ENCODE measurements at regions not wholly inside any gene's neighbourhood (a gene's known extent, or its start where the extent isn't known, plus 50 kb on each side); places are given as distances from the start of the nearest gene placed in this dataset.
"Not testable (repeated sequence)": the region's sequence is repeated elsewhere in the genome, so short reads cannot be mapped to it uniquely, and the experiment has no call there.

DNA sequence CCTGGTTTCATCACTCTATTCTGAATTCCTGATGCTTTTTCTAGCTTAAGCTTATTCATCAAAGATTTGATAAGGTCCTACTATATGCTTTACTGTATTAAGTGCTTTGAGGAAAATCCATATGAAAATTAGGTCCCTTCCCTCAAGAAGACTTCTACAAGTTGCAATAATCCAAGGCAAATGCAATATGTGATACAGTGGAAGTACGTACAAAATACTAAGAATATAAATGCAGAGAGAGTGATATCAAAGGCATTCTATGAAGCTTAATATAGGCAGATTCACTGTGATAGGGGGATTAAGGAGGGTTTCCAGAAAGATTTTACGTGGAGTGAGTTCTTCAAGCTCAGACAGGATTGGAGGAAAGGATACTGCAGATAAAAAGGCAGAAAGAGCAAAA lies 142.1 kb downstream of the C6orf118 start:
- DNase-seq, result no peak

DNA sequence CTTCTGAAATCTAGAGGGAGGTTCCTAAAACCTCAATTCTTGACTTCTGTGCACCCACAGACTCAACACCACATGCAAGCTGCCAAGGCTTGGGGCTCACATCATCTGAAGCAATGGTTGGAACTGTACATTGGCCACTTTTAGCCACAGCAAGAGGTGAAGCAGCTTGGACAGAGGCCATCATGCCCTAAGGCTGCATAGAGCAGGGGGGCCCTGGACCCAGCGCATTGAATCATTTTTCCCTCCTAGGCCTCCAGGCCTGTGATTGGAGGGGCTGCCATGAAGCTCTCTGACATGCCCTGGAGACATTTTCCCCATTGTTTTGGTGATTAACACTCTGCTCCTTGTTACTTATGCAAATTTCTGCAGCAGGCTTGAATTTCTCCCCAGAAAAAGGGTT lies 145.9 kb downstream of the C6orf118 start:
- no peak for DNase-seq

GRCh38 chr6:165159460-165159859 lies 149.9 kb downstream of the C6orf118 start:
- DNase-seq, result no peak

DNA sequence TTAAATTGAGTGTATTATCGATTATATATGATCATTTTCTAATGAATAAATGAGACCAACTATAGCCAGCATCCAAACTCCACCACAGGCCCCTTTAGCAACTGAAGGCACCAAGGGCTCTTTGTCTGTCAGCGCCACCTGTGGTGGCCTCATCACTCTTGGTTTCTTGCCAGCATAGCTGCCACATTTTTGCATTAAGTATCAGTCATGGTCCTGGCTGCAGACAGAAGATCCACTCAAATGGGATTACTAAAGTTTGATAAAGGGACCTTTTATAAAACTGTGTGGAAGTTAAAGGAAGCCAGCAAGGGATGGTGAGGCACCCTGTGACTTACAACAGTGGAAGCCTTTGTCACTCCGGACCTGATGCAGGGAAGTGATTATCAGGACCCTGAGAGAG lies 162.9 kb downstream of the C6orf118 start:
- DNase-seq, result no peak

GRCh38 chr6:165135889-165136288 lies 173.5 kb downstream of the C6orf118 start:
- DNase-seq, result no peak

- DNase-seq, result no peak
Measured at GRCh38 chr6:165129086-165129485, 180.3 kb downstream of the C6orf118 start.

DNA sequence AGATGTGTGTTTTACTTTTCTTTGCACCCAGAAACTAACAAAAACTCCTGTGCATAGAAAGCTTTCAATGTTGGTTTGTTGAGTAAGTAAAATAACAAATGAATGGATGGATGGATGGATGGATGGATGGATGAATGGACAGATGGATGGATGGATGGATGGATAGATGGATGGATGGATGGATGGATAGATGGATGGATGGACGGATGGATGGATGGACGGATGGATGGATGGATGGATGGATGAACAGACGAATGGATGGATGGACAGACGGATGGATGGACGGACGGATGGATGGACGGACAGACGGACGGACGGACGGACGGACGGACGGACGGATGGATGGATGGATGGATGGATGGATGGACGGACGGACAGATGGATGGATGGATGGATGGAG lies 181.7 kb downstream of the C6orf118 start:
- not testable (repeated sequence) for DNase-seq

- DNase-seq, result not testable (repeated sequence)
Measured at GRCh38 chr6:165124681-165125080, 184.7 kb downstream of the C6orf118 start.

DNA sequence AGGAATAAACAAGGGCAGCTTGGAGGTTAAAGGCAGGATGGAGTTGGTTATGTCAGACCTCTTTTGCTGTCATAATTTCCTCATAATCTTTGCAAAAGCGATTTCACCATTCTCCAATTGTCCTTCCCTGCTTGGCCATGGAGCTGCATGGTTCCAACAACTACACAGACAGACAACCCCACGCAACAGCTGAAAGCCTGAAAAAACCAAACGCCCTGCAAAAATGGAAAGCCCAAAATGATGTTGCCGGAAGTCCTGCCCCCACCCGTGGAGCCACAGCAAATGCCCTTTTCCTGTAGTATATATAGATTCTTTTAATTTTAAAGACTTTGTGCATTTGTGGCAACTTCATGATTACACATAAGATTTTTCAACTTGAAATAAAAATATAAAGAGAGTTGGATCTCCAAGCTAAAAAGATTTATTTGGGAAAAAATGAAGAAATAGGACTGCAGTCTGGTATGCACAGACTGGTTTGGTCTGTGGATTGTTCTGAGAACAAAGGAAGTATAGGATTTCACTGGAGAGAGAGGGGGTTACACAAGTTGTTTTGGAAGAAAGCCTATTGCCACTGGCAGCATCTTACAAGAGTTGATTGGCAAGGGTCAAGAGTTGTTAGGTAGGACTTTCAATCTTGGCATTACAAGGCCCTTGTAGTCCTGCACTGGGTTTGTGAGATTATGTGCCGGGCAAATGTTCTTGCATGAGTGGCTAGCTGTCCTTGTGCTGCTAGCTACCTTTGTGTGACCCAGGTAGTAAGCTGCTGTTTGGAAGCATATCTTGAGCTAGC lies 190.0 kb downstream of the C6orf118 start:
- no peak for DNase-seq

DNA sequence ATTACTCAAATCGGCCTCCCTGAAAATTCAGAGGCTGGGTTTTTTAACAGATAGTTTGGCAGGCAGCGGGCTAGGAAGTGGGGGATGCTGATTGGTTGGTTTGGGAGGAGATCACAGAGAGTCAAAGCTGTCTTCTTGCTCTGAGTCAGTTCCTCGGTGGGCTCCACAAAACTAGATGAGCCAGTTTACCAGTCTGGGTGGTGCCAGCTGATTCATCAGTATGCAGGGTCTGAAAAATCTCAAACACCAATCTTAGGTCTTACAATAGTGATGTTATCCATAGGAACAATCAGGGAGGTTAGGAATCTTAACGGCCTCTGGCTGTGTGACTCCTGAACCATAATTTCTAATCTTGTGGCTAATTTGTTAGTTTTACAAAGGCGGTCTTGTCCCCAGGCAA lies 190.7 kb downstream of the C6orf118 start:
- no peak for DNase-seq

GRCh38 chr6:165117806-165118205 lies 191.6 kb downstream of the C6orf118 start:
- no peak for DNase-seq

DNA sequence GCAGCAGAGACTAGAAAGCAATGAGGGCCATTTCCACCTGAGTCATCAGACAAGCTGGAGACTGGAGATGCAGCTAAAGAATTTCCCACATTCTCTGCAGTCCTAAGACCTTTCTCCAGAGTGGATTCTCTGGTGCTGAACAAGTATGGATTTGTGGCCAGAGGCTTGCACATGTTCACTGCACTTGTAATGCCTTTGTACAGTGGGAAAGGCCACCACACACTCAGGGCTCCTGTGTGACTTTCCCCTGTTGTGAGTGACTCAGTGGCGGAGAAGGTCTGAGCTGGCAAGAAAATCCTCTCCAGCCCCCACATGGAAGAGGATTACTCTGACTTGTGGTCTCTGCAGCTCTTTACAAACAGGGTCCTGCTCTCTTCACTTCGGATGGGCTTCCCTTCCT lies 192.3 kb downstream of the C6orf118 start:
- no peak for DNase-seq

GRCh38 chr6:165110860-165111259 lies 198.5 kb downstream of the C6orf118 start:
- DNase-seq, result no peak

DNA sequence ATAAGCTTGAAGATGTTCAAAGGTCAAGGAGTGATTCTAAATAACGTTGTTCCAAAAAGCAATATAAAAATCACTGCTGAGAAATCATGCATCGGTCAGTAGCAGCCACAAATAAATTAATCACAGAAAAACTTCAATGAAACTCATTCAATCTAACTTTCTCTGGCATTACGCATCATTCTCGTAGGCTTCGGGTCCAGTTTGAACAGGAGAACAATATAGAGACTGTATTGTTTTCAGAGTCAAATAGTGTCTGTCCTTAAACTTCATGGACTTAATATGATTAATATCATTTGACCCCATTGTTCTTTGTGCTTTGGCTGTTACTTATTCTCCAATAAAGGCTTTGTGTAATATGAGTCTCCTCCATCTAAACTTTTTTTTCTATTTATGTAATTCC lies 200.4 kb downstream of the C6orf118 start:
- no peak for DNase-seq

DNA sequence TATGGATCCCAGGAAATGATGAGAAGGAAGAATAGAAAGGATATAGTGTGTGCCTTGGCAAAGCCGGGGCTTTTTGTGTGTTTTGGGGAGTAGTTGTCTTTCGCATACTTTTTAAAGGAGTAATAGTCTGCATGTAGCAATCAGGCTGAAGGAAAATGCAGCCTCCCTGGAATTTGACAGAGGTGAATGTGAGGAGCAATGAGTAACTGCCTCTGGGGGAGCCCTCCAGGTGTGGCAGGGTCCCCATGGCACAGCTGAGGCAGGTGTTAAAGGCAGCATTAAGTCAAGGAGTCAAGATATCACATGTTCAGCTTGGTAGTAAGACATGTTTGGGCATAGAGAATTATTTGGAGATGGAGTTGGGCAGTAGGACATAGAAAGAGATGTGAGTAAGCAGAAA lies 203.1 kb downstream of the C6orf118 start:
- DNase-seq, result no peak

DNA sequence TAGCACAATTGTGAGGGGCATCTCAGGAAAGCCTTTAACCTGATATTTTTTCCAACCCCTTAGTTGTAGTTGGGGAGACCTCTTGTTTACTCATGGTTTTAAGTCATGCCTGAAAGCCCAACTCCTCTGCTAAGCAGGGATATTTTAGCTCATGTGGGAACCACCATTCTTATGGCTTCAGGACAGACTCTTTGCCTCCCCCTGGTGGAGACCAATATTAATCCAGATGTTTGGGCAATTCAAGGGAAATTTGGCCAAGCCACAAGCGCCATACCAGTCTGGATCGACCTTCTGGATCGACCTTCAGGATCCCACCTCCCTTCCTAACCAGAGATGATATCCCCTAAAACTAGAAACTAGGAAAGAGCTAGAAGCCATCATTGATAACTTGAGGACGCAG lies 211.2 kb downstream of the C6orf118 start:
- DNase-seq, result no peak

DNA sequence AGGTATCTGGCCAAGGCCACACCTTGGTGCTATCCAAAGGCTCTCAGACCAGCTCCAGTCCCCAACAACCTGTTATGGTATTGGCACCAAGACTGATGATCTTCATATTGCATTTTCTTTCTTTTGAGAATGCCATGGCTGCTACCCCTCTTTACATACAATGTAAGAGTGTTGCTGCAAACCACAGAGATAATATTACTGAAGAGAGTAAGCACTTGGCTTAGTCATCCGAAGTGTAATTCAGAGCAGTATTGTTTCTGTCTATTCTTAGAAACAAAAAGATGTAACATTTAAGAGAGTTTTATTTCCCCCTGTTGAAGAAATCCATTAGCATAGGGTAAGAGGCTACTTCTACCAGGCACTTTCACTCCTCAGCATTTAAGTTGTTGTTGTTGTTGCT lies 212.5 kb downstream of the C6orf118 start:
- DNase-seq, result no peak

- no peak for DNase-seq
Measured at GRCh38 chr6:165096209-165096608, 213.2 kb downstream of the C6orf118 start.

DNA sequence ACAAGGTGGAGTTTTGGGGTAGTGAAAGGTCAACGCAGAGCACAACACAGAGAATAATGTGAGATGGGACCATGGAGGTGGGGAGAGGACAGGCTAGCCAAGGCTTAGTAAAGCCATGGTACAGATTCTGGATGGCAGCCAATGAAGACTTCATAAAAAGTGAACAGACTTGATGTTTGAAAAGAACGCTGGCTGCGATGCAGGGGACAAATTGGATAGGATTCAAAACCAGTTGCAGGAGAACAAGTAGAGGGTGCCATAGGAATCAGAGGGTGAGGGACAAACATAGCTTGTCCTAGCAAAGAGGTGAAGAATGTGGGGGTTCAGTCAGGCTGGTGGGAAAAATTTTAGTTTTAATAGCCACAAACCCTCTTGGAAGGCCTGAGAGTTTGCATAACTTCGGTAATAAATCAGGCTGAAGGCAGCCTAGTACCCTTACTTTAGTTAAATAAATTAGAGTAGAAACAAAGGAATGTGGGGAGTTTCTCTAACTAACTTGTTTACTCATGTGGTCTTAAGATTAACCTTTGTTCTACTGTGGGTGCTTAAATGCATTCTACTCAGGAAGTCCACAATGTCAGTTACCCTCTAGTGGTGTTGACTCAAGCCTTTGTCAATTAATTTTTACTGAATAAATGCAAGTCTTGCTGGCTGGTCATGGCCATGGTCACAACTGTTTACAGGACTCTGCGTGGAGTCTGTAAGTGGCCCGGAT lies 216.4 kb downstream of the C6orf118 start:
- no peak for DNase-seq

GRCh38 chr6:165091121-165091785 lies 218.2 kb downstream of the C6orf118 start:
- DNase-seq, result no peak

- DNase-seq, result no peak
Measured at GRCh38 chr6:165090242-165090641, 219.2 kb downstream of the C6orf118 start.

DNA sequence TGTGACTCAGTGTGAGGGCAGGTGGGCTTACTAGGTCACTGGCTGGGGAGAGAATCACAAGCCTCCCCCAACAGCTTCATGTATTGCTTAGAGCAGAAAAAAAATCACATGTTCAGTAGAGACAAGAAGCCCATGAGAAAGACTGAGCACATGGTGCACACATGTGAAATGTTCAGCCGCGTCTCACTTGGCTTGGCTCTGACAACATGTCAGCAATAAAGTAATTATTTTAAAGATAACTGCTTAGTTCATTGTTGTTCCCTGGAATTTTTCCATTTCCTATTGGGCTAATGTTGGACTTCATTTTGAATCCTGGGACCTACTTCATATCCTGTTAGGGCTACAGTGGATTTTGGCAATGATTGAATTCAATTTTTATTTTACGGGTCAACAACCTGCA lies 222.6 kb downstream of the C6orf118 start:
- no peak for DNase-seq

DNA sequence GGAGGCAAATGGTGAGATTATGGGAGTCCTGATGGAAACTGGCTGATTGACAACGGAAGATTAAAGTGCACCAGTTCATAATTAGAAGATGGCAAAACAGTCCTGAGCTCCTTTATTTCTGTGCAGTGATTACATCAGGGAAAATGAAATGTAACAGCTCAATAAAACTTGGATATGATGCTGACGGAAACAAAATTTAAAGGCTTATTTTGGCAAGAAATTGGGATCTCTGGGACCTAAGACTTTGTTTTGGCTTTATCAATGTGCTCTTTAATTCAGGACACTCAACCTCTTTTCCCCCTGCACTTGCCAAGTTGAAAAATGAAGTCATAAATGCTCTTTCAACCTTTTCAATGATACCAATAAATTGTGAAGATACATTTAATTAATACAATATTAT lies 226.8 kb downstream of the C6orf118 start:
- no peak for DNase-seq

DNA sequence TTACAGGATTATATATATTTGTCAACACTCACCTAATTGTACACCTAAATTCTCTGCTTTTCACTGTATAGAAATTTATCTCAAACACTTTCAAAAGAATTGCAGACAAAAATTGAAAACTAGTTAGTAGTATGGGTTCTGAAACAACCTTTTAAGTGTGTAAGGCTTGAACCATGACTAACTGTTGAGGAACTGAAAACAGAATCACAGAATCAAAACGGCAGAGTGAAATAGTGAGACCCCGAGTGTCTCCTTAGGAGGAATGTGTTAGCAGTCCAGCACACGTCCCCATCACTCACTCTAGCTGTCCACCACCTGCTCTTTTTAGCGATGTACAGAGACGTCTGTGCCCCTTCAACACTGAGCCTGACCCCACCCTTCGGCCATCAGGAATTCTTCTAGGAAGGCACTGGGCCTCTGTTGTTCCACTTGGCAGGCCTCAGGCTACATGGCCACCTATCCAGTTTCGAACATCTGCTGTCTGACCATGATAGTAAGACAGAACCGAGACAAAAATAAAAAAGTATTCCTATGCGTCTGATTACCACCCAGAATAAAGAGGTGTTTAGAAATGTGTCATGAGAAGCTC lies 227.4 kb downstream of the C6orf118 start:
- DNase-seq, result no peak
